ENCODE measurements at regions not wholly inside any gene's neighbourhood (a gene's known extent, or its start where the extent isn't known, plus 50 kb on each side); places are given as distances from the start of the nearest gene placed in this dataset.
"Not testable (repeated sequence)": the region's sequence is repeated elsewhere in the genome, so short reads cannot be mapped to it uniquely, and the experiment has no call there.

DNA sequence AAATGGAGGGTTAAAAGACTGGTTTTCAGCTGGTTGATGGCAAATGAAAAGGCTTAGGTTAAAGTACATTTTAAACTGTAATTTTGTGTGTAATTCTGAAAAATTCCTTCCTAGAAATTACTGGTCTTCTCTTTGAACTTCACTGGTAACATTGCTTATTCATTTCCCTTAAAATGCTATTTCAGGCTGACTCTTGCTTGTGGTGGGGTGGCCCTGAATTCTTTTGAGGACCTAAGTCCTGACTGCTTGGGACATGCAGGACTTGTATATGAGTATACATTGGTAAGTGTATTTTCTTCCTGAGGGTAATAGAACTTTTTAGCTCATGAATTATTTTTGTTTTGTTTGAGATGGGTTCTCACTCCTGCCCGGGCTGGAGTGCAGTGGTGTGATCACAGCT is 63.0 kb upstream of the ERV3-1 start:
- TF ChIP-seq, protein P1, sequence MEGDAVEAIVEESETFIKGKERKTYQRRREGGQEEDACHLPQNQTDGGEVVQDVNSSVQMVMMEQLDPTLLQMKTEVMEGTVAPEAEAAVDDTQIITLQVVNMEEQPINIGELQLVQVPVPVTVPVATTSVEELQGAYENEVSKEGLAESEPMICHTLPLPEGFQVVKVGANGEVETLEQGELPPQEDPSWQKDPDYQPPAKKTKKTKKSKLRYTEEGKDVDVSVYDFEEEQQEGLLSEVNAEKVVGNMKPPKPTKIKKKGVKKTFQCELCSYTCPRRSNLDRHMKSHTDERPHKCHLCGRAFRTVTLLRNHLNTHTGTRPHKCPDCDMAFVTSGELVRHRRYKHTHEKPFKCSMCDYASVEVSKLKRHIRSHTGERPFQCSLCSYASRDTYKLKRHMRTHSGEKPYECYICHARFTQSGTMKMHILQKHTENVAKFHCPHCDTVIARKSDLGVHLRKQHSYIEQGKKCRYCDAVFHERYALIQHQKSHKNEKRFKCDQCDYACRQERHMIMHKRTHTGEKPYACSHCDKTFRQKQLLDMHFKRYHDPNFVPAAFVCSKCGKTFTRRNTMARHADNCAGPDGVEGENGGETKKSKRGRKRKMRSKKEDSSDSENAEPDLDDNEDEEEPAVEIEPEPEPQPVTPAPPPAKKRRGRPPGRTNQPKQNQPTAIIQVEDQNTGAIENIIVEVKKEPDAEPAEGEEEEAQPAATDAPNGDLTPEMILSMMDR (IDR thresholded peaks at IDR 0.05) = not testable (repeated sequence)
- TF ChIP-seq POLR2A (IDR thresholded peaks at IDR 0.05) = not testable (repeated sequence)
